HFFc6 (cell line): ENCODE measurements at regions not wholly inside any gene's neighbourhood (a gene's known extent, or its start where the extent isn't known, plus 50 kb on each side); places are given as distances from the start of the nearest gene placed in this dataset.

ENCODE experiments used
- DNase-seq: peaks from one replicate; pipeline ENCODE4 v3.0.0-alpha.2; 2018
- H3K27ac Mint-ChIP-seq: 2 replicates; pipeline ENCODE4 v1.8.0; 2020; ENCODE audit warnings: mild to moderate bottlenecking, mixed read lengths
- H3K27me3 Mint-ChIP-seq: 2 replicates; pipeline ENCODE4 v1.8.0; 2021; ENCODE audit warnings: mild to moderate bottlenecking, moderate library complexity, mixed read lengths; ENCODE audit not compliant: insufficient read depth
- H3K36me3 Mint-ChIP-seq: 2 replicates; pipeline ENCODE4 v1.8.0; 2021; ENCODE audit warnings: low read depth, mixed read lengths
- H3K4me1 Mint-ChIP-seq: 2 replicates; pipeline ENCODE4 v1.8.0; 2020; ENCODE audit warnings: low read depth, mixed read lengths
- H3K4me3 Mint-ChIP-seq: 2 replicates; pipeline ENCODE4 v1.8.0; 2020; ENCODE audit warnings: mild to moderate bottlenecking, moderate library complexity, mixed read lengths
- H3K9me3 Mint-ChIP-seq: 2 replicates; pipeline ENCODE4 v1.8.0; 2020; ENCODE audit warnings: mild to moderate bottlenecking, mixed read lengths
- CTCF ChIP-seq: fragments of 200-600 bp; sonication (generic); IDR thresholded peaks from 2 replicates; pipeline ENCODE4 v1.5.0; 2021; ENCODE audit warnings: antibody characterized with exemption, mild to moderate bottlenecking

DNA sequence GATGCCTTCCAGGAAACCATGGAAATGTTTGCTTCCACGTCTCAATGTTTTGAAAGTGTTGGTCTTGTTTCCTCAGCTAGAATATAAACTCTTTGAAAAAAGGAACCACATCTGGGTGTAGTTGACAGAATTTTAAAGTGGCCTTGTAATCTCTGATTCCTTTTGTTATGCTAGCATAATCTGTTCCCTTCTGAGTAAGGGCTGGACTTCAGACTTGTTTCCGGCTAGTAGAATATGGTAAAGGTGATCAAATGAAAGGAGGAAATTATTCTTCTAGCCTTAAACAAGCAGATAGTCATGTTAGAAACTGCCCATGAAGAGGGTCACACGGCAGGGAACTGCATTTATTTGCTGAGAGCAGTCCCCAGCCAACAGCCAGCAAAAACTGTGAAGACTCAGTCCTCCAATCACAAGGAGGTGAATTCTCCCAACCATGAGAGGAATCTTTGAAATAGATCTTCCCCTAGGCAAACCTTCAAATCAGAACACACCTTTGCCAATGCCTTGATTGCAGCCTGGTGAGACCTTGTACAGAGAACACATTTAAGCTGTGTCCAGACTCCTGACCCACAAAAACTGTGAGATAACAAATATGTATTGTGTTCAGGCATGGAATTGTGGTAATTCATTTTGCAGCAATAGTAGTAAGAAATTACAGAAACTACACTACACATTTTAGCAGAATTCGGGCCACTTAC lies 316.9 kb upstream of the SP8 start:
- Mint-ChIP-seq H3K9me3 (peaks cover 41% of the 10 kb centered on the region), H3K27me3 (no peaks in the 10 kb centered on the region; the same call in 1 of the 2 replicates), H3K4me3 (no peak overlapping the region), H3K27ac (no peak overlapping the region), H3K36me3 (no peaks in the 10 kb centered on the region), H3K4me1 (no peaks in the 10 kb centered on the region)
- no peak for TF ChIP-seq CTCF
- no peak for DNase-seq

DNA sequence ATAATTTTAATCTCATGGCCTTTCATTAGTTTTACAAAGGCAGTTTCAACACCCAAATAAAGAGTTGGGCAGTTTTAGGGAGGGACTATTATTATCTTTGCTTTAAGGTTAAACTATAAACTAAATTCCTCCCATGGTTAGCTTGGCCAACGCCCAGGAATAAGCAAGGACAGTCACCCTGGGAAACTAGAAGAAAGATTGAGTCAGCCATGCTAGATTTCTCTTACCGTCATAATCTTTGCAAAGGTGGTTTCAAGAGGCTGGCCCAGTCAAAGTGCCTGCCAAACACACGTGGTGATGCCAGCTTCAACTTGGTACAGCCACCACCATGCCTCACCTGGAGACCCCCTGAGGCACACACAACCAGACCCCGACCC lies 317.4 kb upstream of the SP8 start:
- no peak for DNase-seq
- Mint-ChIP-seq H3K36me3 (no peaks in the 10 kb centered on the region), H3K27ac (no peak overlapping the region), H3K4me1 (no peaks in the 10 kb centered on the region), H3K9me3 (peaks cover 45% of the 10 kb centered on the region), H3K27me3 (no peaks in the 10 kb centered on the region; the same call in 1 of the 2 replicates), H3K4me3 (no peak overlapping the region)
- no peak for TF ChIP-seq CTCF

GRCh38 chr7:21106296-21106732 lies 319.6 kb upstream of the SP8 start:
- Mint-ChIP-seq H3K27ac (no peak overlapping the region), H3K36me3 (no peaks in the 10 kb centered on the region), H3K27me3 (no peaks in the 10 kb centered on the region; the same call in 1 of the 2 replicates), H3K9me3 (peaks cover 40% of the 10 kb centered on the region), H3K4me1 (no peaks in the 10 kb centered on the region), H3K4me3 (no peak overlapping the region)
- TF ChIP-seq CTCF = no peak
- no peak for DNase-seq

DNA sequence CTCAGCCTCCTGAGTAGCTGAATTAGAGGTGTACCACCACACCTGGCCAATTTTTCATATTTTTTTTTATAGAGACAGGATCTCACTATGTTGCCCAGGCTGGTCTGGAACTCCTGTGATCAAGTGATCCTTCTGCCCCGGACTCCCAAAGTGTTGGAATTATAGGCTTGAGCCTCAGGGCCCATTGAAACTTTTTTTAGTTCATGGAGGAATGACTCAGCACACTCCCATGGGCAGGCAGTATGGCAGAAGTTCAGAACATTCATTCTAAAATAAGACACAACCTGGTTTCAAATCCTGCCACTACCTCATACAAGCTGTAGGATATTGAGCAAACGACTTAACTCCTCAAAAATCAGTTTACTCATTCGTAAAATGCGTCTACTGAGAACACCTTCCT lies 320.4 kb upstream of the SP8 start:
- H3K4me3 Mint-ChIP-seq = no peak overlapping the region
- no peaks in the 10 kb centered on the region; the same call in 1 of the 2 replicates for H3K27me3 Mint-ChIP-seq
- no peak for TF ChIP-seq CTCF
- DNase-seq = no peak
- no peak overlapping the region for H3K27ac Mint-ChIP-seq
- H3K9me3 Mint-ChIP-seq = peaks cover 45% of the 10 kb centered on the region
- no peaks in the 10 kb centered on the region for H3K36me3 Mint-ChIP-seq
- no peaks in the 10 kb centered on the region for H3K4me1 Mint-ChIP-seq

DNA sequence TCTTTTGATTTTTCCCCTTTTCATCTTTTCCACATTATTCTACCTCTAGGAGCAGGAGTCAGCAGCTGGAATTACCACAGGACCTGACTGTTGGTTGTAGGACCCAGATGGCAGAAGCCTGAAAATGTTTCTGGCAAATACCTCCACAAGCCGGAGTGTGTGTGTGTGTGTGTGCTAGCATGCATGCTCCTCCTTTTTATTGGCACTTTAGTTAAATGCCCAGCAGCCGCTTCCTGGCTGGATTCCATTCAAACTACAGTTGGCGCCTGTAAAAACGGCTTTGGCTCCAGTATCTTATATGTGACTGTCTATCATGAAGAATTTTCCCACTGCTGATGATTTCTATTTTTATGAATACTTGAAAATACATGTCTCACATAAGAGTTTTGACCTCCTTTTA lies 319.7 kb upstream of the SP4 start:
- H3K9me3 Mint-ChIP-seq = peaks cover 43% of the 10 kb centered on the region
- H3K27me3 Mint-ChIP-seq = no peaks in the 10 kb centered on the region; the same call in 1 of the 2 replicates
- no peak overlapping the region for H3K4me3 Mint-ChIP-seq
- H3K36me3 Mint-ChIP-seq = no peaks in the 10 kb centered on the region
- no peak for DNase-seq
- no peaks in the 10 kb centered on the region for H3K4me1 Mint-ChIP-seq
- no peak for TF ChIP-seq CTCF
- H3K27ac Mint-ChIP-seq = no peak overlapping the region
